Stimulated activated CD8-positive, alpha-beta memory T cell treated with anti-CD3 and anti-CD28 coated beads, Interleukin-4, amount 100 ng/mL, for 24 hours (primary cell): ENCODE measurements at regions not wholly inside any gene's neighbourhood (a gene's known extent, or its start where the extent isn't known, plus 50 kb on each side); places are given as distances from the start of the nearest gene placed in this dataset.
"Not testable (repeated sequence)": the region's sequence is repeated elsewhere in the genome, so short reads cannot be mapped to it uniquely, and the experiment has no call there.

ENCODE experiments used
- DNase-seq: peaks from one replicate; pipeline ENCODE4 v3.0.0-alpha.2; 2020; ENCODE audit warnings: low read depth

- no peak for DNase-seq
Measured at GRCh38 chr12:67842124-67842523, 147.1 kb upstream of the IFNG-AS1 start.

GRCh38 chr12:67843257-67843656 is 146.0 kb upstream of the IFNG-AS1 start:
- DNase-seq = no peak

GRCh38 chr12:67852701-67853100 is 136.5 kb upstream of the IFNG-AS1 start:
- DNase-seq = no peak

- no peak for DNase-seq
Measured at GRCh38 chr12:67853204-67853603, 136.0 kb upstream of the IFNG-AS1 start.

- no peak for DNase-seq
Measured at GRCh38 chr12:67854351-67854750, 134.9 kb upstream of the IFNG-AS1 start.

GRCh38 chr12:67855103-67855502 is 134.1 kb upstream of the IFNG-AS1 start:
- DNase-seq = no peak

- DNase-seq = no peak
Measured at GRCh38 chr12:67871231-67871630, 118.0 kb upstream of the IFNG-AS1 start.

GRCh38 chr12:67873355-67873754 is 115.9 kb upstream of the IFNG-AS1 start:
- no peak for DNase-seq

- no peak for DNase-seq
Measured at GRCh38 chr12:67876305-67876915, 112.8 kb upstream of the IFNG-AS1 start.

- DNase-seq = no peak
Measured at GRCh38 chr12:67877727-67878126, 111.5 kb upstream of the IFNG-AS1 start.

- no peak for DNase-seq
Measured at GRCh38 chr12:67879937-67880336, 109.3 kb upstream of the IFNG-AS1 start.

- DNase-seq = no peak
Measured at GRCh38 chr12:67881565-67881964, 107.7 kb upstream of the IFNG-AS1 start.

- no peak for DNase-seq
Measured at GRCh38 chr12:67884596-67884995, 104.7 kb upstream of the IFNG-AS1 start.

GRCh38 chr12:67885375-67886169 is 103.7 kb upstream of the IFNG-AS1 start:
- no peak for DNase-seq

- no peak for DNase-seq
Measured at GRCh38 chr12:67887065-67887464, 102.2 kb upstream of the IFNG-AS1 start.

GRCh38 chr12:67889931-67890330 is 99.3 kb upstream of the IFNG-AS1 start:
- no peak for DNase-seq

- no peak for DNase-seq
Measured at GRCh38 chr12:67890726-67891258, 98.5 kb upstream of the IFNG-AS1 start.

GRCh38 chr12:67891596-67891995 is 97.7 kb upstream of the IFNG-AS1 start:
- no peak for DNase-seq

- no peak for DNase-seq
Measured at GRCh38 chr12:67892259-67893021, 96.8 kb upstream of the IFNG-AS1 start.

- DNase-seq = no peak
Measured at GRCh38 chr12:67893022-67893580, 96.1 kb upstream of the IFNG-AS1 start.

GRCh38 chr12:67900418-67900817 is 88.8 kb upstream of the IFNG-AS1 start:
- not testable (repeated sequence) for DNase-seq

GRCh38 chr12:67909091-67909531 is 80.1 kb upstream of the IFNG-AS1 start:
- no peak for DNase-seq
